Esophagus muscularis mucosa (tissue), 3 donors: ENCODE measurements at regions not wholly inside any gene's neighbourhood (a gene's known extent, or its start where the extent isn't known, plus 50 kb on each side); places are given as distances from the start of the nearest gene placed in this dataset.

ENCODE experiments used
- EP300 ChIP-seq: sonication (generic); formaldehyde crosslinking; IDR thresholded peaks from one replicate; pipeline ENCODE4 v1.6.1; 2017; ENCODE audit warnings: antibody characterized with exemption
- TF ChIP-seq, protein P1 (sequence below), 3 experiments: fragments of 200-600 bp in 2 of 3; fragments of 450-650 bp in 1 of 3; sonication (generic) in 2 of 3; IDR thresholded peaks; one replicate each; pipeline ENCODE4 v1.5.1; 2017 to 2019; ENCODE audit warnings: antibody characterized with exemption in 3 of 3, mild to moderate bottlenecking in 2 of 3, moderate library complexity in 1 of 3

DNA sequence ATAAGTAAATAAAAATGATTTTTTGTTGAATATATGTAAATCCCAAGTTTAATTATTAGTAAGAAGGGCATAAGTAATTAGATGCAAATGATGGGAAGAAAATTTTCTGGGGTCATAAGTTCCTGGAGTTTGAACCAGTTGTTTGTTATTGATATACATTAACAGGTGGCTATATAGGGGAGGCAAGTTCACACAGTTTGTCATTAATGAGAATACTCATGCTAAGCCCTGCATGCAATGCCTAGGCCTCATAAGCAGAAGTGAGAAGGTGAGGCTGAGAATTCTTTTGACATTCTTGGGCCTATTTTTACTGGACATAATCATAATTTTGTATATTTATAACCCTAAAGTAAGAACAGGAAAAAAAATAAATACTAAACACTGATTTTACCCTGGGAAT lies 1210.7 kb upstream of the PCDH9 start:
- no peak for TF ChIP-seq EP300
- TF ChIP-seq, protein P1, sequence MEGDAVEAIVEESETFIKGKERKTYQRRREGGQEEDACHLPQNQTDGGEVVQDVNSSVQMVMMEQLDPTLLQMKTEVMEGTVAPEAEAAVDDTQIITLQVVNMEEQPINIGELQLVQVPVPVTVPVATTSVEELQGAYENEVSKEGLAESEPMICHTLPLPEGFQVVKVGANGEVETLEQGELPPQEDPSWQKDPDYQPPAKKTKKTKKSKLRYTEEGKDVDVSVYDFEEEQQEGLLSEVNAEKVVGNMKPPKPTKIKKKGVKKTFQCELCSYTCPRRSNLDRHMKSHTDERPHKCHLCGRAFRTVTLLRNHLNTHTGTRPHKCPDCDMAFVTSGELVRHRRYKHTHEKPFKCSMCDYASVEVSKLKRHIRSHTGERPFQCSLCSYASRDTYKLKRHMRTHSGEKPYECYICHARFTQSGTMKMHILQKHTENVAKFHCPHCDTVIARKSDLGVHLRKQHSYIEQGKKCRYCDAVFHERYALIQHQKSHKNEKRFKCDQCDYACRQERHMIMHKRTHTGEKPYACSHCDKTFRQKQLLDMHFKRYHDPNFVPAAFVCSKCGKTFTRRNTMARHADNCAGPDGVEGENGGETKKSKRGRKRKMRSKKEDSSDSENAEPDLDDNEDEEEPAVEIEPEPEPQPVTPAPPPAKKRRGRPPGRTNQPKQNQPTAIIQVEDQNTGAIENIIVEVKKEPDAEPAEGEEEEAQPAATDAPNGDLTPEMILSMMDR (IDR thresholded peaks at IDR 0.05) = no peak
